ENCODE measurements at regions not wholly inside any gene's neighbourhood (a gene's known extent, or its start where the extent isn't known, plus 50 kb on each side); places are given as distances from the start of the nearest gene placed in this dataset.
"Not testable (repeated sequence)": the region's sequence is repeated elsewhere in the genome, so short reads cannot be mapped to it uniquely, and the experiment has no call there.

DNA sequence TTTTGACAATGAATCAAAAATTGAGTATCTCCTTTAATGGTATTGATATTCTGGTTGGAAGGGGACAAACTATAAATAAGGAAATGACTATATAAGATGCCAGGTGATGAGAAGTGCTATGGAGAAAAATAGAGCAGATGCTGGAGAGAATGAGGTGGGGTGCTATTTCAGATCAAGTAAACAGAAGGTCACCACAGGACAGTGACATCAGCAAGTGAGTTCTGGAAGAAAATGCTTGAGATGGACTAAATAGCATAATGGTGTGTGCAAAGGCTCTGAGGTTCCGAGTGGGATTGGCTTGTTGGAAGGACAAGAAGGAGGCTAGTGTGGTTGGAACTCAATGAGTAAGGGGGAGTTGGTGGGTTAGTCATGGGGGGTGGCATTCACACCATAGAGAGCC is 157.5 kb upstream of the SGCD start:
- DNase-seq = no peak

DNA sequence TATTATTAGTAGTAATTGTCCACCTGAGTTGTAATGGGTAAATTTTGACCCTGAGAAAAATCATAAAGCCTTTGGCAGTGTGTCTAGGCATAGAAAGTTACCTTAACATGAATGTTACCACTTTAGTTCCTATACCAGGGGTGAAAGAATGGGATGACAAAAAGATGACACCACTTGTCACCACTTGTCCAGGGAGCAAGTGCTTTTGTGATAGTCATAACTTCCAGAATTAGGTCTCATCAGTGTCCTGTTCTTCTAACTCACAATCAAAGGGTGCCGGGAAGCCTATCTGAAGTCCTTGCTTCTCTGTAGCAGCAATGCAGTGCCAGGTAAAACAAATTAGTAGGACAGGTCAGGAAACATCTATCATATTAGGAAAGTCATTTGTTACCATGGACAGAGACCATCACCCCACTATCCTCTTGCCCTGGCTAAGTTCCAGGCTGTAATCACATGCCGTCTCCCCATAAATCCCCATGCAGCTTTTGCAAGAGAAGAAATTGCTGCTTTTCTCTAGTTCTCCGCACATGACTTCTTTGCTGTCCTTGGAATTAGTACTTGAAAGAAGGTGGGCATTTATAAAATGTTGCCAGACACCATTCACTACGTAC is 156.5 kb upstream of the SGCD start:
- DNase-seq = no peak

DNA sequence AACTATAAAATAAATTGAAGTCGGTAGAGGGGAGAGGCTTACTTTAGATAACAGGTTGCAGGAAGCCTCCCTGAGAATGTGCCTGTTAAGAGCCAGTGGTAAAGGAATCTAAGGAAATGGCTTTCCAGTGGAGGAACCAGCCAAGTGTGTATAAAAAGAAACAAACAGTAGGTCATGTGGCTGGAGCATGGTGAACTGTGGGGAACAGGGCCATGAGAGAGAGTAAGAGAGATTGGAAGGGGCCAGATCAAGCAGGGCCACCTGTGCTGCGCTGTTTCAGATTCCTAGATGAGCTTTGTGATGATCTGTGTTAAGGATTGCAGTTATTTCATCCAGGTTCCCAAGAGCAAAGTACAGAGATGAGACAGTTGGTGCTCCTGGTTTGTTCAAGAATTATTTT is 152.7 kb upstream of the SGCD start:
- DNase-seq = no peak

DNA sequence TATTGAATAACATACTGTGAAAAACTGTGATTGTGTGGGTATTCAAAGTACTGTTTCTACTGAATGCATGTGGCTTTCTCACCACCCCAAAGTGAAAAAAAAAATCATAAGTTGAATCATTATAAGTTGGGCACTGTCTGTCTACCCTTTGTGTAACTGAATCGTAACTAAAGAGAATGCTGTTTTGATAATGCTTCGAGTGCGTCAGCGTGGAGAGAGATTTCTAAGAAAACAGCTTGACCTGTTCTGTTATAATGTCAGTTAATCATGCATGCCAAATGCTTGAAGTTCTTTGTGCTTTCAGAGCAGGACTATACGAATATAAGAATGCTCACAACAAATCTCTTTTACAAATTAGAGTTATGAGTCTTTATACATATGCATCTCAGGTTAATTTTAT is 148.8 kb upstream of the SGCD start:
- DNase-seq = no peak

DNA sequence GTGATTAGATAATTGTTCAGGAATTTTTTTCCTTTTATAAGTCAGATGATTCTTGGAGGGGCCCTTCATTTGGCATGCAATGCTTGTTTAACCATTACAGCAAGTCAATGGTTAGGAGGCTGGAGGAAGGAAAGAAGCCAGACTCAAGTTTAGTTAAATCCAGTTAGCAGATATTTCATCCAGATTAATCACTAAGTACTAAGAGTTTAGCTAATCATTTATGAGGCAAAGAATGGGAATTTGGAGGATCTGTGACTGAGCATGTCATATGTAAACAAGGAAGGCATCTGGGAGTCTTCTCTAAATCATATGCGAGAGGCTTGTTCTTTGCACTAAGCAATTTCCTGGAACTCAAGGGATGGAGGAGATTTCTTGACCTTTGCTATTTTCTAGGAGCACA is 145.3 kb upstream of the SGCD start:
- DNase-seq = no peak

DNA sequence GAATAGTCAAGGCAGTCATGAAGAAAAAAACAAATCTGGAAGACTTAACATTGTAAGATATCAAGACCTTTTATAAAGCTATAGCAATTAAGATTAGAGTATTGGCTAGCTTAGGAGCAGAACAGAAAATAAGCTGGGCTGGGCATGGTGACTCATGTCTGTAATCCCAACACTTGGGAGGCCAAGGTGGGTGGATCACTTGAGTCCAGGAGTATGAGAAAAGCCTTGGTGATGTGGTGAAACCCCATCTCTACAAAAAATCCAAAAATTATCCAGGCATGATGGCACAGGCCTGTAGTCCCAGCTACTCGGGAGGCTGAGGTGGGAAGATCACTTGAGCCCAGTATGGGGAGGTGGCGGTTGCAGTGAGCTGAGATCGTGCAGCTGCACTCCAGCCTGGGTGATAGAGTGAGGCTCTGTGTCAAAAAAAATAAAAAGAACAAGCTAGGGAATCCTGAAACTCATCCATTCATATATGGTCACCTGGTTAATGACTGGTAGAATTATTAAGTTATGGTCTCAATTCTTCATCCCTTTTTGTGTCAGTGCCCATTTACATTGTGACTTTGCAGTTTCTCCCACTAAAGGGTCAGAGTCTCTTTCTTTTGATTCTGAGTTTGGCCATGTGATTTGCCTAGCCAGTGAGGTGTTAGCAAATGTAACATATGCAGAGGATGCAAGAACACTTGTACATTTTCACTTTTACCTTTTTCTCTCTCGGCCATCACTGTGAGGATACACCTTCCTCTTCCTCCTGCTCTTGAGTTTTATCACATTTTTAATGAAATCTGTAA is 144.6 kb upstream of the SGCD start:
- no peak for DNase-seq

DNA sequence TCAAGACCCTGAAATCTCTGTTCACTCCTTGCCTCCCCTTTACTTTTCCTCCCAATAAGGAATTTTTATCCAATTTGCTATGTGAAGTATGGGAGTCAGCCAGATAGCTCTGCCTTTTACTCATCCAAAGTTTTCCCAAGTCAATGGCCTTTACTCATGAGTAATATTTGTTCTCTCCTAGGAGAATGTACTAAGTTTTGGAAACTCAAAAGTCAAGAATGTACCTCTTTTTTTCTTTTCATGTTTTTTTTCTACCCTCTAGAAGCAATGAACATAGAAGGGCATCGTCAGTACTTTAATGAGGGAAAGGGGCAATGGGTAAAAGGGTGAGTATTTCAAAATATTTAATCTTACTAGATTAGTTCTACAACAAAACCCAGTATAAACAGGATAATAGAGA is 140.2 kb upstream of the SGCD start:
- DNase-seq = no peak

DNA sequence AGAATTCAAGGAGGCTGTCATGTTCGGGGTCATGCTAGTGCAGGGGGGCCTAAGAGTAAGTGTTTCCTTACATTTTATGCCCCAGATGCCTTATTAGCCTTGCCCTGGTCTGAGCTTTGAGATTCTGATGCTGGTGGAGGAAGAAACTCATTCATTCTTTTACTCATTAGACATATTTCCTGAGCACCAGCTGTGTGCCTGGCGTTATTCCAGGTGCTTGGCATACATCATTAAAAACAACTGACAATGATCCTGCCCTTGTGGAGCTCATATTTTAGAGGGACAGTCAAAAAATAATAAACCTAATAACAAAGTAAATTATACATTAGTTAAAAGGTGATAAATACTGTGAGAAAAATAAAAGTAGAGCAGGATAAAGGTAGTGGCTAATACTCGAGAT is 138.9 kb upstream of the SGCD start:
- no peak for DNase-seq

DNA sequence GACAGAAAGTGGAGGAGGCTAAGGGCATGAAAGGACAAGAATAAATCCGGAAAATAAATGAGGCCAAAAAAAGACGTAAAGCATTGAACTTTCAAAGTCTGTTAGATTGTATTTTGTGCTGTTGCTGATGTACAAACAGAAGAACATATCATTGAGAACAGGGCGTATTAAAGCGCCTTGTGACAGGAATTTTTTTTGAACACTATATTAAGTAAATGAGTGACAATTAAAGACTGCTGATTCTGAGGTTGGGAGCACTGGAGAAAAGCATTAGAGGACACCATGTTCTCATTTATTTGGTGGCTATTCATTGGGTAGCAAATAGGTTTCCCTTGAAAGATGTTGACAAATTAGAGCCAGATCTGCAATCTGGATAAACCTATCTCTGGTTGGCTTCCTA is 137.3 kb upstream of the SGCD start:
- no peak for DNase-seq

DNA sequence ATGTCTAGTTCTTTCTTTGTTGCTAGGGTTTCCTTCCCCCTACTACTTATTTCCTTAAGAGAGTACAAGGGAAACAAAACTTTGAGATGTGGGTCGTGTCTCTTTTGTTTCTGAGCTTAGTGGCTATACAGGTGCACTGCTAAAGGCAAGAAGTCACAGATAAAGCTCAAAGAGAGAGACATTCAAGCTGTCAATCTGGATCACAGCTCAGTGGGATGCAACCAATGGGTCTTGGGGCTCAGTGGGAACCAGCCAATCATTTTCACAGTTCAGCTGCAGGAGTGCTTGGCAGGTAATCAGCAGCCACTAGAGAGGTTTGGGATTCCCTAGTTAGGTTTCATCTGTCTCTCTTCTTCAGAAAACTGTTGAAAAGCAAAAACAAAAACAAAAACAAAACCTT is 135.4 kb upstream of the SGCD start:
- no peak for DNase-seq

DNA sequence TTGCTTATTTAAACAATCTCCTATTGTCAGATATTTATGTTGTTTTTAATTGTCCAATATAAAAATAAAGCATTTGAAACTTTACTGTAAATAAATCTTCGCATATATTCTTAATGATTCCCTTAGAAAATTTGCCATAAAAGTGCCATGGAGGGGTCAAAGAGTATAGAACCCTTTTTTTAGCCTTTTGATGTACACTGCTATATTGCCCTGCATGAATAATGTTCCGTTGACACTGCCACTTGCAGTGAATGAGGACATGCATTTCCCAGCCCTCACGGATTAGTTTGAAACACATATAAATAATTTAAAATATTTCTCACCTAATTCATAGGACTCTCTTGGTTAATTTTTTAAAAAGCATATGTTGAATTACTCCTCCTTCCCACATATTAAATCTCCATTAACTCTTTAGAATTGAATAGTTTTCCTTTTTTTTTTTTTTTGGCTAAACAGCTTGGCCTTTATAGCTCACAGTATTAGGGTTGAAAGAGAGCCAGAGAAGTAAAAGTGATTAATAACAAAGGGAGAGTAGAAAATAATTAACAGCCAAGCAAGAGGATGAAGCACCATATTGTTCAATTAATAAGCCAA is 129.8 kb upstream of the SGCD start:
- DNase-seq = no peak

DNA sequence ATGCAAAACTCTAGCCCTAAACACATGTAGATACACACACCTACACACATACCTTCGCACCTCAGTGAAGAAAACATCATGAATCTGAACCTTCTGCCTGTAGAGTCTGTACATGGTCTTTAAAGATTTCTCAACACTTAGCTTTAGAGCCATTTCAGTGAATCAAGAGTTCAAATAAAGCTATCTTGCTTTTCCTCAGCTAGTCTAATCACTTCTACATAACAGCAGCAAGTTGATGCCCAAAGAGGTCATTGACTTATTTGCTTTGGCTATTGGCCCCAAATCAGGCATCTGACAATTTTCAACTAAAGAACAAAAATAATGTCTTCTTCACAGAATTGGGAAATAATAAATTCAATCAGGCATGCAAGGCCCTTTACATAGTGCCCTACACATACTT is 127.9 kb upstream of the SGCD start:
- no peak for DNase-seq

DNA sequence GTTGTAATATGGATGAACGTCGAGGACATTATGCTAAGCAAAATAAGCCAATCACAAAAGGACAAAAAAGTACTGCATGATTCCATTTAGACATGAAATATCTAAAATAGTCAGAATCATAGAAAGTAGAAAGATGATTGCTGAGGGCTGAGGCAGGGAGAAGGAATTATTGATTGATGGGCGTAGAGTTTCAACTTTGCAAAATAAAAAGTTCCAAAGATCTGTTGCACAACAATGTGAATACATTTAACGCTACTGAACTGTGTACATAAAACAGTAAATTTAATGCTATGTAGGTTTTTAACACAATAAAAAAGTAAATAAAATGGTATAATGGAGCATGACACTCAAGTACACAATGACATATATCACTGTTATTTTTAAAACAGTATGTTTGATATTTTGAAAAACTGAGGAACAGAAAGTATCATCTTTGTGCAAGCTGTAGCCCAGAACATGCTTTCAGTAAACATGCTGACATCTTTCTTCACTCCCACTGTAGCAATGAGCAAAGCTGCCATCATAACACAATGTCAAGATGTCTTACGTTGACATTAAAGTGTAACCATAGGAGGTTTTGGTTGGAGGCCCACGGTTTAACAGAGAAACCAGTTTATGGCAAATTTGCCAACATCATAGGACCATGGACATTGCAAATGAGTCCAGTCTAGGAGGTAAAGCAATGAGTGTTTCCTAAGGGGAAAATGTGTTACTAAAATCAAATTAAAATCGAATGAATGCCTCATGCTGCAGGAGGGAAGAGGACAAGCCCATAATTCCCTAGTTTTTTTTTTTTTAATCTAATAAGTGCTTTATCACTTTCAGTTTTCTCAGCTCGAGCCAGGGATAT is 125.8 kb upstream of the SGCD start:
- DNase-seq = no peak

DNA sequence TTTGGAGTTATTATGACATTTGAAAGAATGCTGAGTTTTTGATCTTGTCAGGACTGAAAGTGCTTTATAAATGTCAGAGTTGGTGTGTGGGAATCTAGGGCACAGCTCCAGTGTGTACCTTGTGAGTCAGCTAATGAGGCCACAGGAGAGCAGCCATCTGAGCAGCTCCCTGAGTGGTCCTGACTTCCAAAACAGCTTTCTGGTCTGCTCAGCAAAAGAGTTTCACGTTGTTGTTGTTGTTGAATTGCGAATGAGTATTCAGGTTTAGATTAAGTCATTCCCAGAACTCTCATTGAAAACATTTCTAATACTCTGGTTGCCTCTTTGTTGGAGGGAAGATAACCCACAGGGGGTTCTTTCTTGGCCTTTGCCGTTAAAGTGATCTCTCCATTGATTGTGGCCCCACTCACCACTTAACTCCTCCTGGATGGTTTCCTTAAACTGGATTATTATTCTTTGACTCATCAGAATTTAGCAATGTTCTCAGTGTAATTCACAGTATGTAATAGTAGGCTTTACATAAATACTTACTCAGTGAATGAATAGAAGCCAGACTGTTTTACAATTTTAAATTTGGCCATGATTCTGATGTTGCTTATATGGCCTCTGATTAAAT is 125.1 kb upstream of the SGCD start:
- DNase-seq = no peak

DNA sequence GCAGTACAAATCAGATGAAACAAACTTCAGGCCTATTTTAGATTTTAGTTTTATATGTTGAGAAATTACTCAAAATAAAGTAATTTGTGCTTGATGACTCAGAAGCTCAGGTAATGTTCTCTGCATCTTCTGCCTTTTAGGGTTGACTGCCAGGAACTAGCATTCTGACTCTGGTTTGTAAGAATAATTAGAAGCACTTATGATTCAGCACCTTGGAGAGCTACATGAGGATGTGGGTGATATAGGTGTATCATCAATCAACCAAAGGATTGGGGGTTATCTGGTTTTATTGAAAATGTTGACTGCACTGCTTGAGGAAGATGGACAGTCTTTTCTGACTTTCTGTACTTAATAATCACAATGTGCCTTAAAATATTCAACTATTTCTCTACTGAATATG is 118.7 kb upstream of the SGCD start:
- DNase-seq = no peak

DNA sequence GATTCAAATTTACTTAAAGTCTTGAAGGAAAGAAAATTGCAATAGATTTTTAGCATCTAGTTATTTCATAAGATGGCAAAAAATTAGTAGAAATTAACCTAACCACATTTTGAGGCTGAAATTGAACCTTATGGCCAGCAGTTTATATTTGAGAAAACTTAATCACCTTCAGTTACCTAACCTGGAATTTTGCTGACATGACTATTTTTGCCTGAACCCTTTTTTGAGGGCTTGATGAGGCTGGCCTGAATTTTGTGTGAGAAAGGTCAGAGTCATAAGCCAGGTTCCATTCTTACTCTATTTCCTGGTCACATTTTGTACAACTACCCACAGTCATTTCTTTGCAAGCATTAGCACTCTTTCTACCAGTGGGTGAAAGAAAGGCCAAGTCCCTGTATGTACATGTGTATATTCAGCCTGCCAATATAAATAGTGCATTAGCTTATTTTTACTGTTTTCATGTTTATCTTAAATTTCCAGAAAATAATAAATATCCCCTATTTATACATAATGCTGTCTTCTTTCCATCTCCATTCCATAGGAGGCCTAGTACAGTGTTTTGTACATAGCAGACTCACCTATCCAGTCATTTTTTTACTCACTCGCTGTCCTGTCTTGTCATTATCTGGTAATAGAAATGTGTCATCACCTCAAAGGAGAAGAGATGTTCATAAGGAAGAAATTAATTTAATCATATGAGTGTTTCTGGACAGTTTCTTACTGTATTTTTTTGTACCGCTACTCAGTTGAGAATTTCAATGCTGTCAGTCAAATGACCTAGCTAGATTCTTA is 108.4 kb upstream of the SGCD start:
- DNase-seq = no peak

DNA sequence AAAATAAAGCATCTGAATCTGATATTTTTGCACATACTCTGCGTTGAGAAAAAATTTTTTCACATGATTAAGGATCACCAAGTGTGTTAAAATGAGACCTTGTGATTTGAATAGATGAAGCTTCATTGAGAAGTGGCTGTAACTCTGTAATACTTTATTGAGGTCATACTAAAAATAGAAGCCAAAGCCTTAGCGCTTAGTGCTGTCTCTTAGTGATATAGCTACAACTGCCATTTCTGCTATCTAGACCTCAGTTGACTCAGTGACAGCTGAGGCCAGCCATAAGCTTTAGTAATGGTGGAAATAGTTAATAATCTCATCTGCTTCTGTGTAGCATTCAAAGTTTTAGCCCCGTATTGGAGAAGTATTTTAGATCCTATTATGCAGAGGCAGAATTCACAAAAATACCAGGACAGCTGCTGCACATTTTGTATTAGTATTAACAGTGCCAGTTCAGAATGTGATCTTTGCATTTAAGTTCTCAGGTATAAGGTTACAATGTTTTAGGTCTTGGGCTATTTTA is 107.4 kb upstream of the SGCD start:
- no peak for DNase-seq

DNA sequence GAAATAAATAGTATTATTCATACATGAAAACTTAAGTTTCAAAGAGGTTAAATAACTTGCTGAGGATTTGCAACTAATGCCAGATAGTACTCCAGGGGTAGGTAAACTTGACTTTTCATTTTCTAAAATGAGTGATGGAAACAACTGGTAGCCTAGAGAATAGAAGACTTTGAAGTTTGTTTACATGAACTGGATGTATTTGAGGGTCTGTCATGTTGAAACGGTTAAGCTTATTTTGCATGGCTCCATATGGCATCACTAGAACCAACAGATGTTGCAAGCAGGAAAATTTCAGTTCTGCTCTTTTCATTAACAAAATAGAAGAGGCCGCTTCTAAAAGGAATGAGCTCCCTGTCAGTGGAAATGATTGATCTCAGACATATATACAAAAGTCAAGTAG is 105.1 kb upstream of the SGCD start:
- DNase-seq = no peak

DNA sequence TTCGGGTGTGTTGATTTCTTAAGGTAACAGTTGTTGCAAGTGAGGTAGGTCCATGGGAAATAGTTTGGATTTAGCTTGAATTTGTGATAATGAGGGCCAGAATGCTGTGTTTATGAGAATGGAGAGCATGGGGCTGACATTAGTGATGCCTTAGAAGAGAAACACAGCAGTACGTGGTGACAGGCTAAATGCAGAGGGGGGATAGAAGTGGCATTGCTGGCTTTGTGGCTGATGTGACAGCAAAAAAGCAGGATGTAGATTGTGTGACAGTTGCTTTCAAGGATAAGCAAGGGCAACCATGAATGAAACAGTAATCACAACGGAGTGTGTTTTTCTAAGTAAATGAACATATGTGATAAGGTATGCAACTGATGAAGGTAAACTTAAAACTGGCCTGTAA is 103.4 kb upstream of the SGCD start:
- no peak for DNase-seq

DNA sequence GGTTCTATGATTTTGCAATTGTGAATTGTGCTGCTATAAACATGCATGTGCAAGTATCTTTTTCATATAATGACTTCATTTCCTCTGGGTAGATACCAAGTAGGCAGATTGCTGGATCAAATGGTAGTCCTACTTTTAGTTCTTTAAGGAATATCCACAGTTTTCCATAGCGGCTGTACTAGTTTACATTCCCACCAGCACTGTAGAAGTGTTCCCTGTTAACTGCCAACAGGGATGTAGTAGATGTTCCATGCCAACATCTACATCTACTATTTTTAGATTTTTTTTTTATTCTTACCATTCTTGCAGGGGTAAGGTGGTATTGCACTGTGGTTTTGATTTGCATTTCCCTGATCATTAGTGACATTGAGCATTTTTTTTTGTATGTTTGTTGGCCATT is 100.5 kb upstream of the SGCD start:
- not testable (repeated sequence) for DNase-seq

DNA sequence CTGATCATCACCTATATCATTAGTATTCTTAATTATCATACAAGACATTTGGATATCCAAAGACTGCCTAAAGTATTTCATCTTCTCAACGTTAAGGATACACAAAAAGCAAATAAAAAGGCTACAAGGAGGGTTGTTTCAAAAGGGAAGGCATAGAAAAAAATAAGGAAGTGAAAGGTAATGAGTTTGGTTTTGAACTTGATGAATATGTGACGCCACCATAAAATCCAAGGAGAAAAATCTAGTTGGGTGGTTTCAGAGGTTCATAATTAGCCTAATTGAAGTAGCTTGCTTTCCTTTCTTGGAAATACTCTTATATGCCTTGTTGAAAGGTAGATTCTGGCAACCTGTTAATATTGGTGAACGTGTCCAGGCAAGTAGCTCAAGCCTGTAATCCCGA is 96.1 kb upstream of the SGCD start:
- no peak for DNase-seq

DNA sequence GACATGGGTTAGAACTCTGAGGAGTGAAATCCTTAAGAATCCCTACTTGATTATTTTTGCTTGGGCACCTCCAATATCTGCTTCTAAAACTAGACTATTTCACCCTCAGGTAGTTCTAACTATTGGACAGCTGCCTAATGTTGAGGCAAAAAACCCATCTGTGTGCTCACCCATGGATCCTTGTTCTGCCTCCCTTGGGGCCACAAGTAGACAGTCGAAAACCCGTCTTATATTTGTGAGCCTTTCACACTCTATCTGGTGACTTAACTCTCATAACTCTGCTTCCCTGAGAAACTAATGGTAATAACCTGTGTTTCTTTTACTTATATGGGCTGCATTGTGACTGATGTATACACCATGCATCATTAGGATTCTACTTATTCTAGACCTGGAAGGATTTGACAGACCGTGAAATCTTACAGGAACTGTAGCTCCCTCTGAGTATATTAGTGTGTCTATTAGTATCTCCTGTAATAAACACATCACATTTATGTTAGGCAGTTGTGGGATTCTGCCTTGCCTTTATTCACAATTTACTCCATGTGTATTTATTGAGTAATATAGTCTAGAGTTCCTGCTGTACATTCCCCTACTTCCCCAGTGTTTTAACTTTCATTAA is 94.6 kb upstream of the SGCD start:
- no peak for DNase-seq

Data from activated CD8-positive, alpha-beta memory T cell treated with anti-CD3 and anti-CD28 coated beads for 24 hours (primary cell).